Nephron (organoid): ENCODE measurements at regions not wholly inside any gene's neighbourhood (a gene's known extent, or its start where the extent isn't known, plus 50 kb on each side); places are given as distances from the start of the nearest gene placed in this dataset.
A peak's percentile ranks its signal among the peaks of the same experiment; 100 is the strongest.

Experiments
- H3K27ac Mint-ChIP-seq, 3 experiments: 2 replicates each; pipeline ENCODE4 v1.8.0; 2020; ENCODE audit warnings: mixed read lengths in 3 of 3, mild to moderate bottlenecking in 2 of 3, moderate library complexity in 1 of 3
- H3K27me3 Mint-ChIP-seq: 2 replicates; pipeline ENCODE4 v1.8.0; 2021; ENCODE audit warnings: low read depth, mild to moderate bottlenecking, moderate library complexity, mixed read lengths
- H3K36me3 Mint-ChIP-seq: 2 replicates; pipeline ENCODE4 v1.8.0; 2020; ENCODE audit warnings: low read depth, mixed read lengths
- H3K4me1 Mint-ChIP-seq: 2 replicates; pipeline ENCODE4 v1.8.0; 2020; ENCODE audit warnings: mixed read lengths
- H3K4me3 Mint-ChIP-seq, 3 experiments: 2 replicates each; pipeline ENCODE4 v1.8.0; 2020; ENCODE audit warnings: mild to moderate bottlenecking in 3 of 3, mixed read lengths in 3 of 3, moderate library complexity in 2 of 3
- H3K9me3 Mint-ChIP-seq: 2 replicates; pipeline ENCODE4 v1.8.0; 2020; ENCODE audit warnings: mixed read lengths
- TF ChIP-seq, protein P1 (sequence below), 3 experiments: fragments of 200-600 bp; sonication (generic); IDR thresholded peaks; one replicate each; pipeline ENCODE4 v1.5.0; 2021; ENCODE audit warnings: antibody characterized with exemption in 3 of 3; ENCODE audit not compliant: unreplicated experiment in 3 of 3

DNA sequence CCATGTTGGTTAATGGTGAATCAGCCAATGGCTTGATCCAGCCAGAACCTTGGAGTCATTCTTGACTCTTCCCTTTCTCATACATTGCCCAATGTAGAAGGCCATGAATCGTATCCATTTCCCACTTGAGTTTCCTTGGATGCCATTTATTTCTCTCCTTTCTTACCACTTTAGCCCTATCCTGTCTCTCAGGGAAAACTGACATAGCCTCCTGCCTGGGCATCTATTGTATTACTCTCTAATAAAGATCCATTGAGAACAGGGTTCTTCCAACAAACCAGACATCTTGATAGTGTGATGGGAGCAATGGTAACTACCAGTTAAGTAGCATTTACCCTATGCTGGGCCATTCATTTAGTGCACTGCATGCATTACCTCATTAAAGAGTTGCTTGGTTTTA lies 104.2 kb upstream of the CDH11 start:
- H3K4me1 Mint-ChIP-seq: peaks cover 18% of the 10 kb centered on the region
- H3K27ac Mint-ChIP-seq: no peak overlapping the region
- TF ChIP-seq, protein P1, sequence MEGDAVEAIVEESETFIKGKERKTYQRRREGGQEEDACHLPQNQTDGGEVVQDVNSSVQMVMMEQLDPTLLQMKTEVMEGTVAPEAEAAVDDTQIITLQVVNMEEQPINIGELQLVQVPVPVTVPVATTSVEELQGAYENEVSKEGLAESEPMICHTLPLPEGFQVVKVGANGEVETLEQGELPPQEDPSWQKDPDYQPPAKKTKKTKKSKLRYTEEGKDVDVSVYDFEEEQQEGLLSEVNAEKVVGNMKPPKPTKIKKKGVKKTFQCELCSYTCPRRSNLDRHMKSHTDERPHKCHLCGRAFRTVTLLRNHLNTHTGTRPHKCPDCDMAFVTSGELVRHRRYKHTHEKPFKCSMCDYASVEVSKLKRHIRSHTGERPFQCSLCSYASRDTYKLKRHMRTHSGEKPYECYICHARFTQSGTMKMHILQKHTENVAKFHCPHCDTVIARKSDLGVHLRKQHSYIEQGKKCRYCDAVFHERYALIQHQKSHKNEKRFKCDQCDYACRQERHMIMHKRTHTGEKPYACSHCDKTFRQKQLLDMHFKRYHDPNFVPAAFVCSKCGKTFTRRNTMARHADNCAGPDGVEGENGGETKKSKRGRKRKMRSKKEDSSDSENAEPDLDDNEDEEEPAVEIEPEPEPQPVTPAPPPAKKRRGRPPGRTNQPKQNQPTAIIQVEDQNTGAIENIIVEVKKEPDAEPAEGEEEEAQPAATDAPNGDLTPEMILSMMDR (IDR thresholded peaks at IDR 0.05; ENCODE audit: unreplicated experiment in 3 of 3): no peak
- H3K27me3 Mint-ChIP-seq: peaks cover 11% of the 10 kb centered on the region
- no peaks in the 10 kb centered on the region for H3K36me3 Mint-ChIP-seq
- no peak overlapping the region for H3K4me3 Mint-ChIP-seq
- no peaks in the 10 kb centered on the region for H3K9me3 Mint-ChIP-seq

GRCh38 chr16:65225488-65225887 lies 103.6 kb upstream of the CDH11 start:
- Mint-ChIP-seq H3K36me3 (no peaks in the 10 kb centered on the region), H3K9me3 (no peaks in the 10 kb centered on the region), H3K4me1 (peaks cover 18% of the 10 kb centered on the region), H3K27me3 (peaks cover 14% of the 10 kb centered on the region), H3K4me3 (no peak overlapping the region), H3K27ac (no peak overlapping the region)
- TF ChIP-seq, protein P1 (IDR thresholded peaks at IDR 0.05; ENCODE audit: unreplicated experiment in 3 of 3): no peak

DNA sequence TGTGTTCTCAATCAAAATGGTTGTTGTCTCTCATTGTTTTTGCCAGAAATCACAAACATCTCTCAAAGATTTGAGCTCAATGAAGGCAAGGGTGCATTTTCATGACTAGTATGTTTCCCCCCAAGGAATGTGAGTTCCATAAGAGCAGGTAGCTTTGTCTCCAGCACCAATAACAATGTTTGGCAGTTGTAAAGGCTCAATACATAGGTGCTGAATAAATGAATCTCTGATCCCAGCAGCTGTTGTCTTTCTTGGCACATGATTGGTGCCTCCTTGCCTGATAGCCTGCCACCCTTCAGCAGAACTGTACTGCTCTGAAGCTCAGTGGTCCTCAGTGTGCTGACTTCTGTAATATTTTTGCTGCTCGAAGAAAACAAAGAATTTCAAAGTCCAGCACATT lies 103.1 kb upstream of the CDH11 start:
- Mint-ChIP-seq H3K4me1 (peaks cover 18% of the 10 kb centered on the region), H3K4me3 (no peak overlapping the region), H3K27ac (no peak overlapping the region), H3K9me3 (no peaks in the 10 kb centered on the region), H3K27me3 (peaks cover 15% of the 10 kb centered on the region), H3K36me3 (no peaks in the 10 kb centered on the region)
- TF ChIP-seq, protein P1 (IDR thresholded peaks at IDR 0.05; ENCODE audit: unreplicated experiment in 3 of 3): no peak

GRCh38 chr16:65224471-65224870 lies 102.6 kb upstream of the CDH11 start:
- Mint-ChIP-seq H3K9me3 (no peaks in the 10 kb centered on the region), H3K36me3 (no peaks in the 10 kb centered on the region), H3K27ac (no peak overlapping the region), H3K27me3 (peaks cover 15% of the 10 kb centered on the region), H3K4me1 (peaks cover 18% of the 10 kb centered on the region), H3K4me3 (no peak overlapping the region)
- TF ChIP-seq, protein P1 (IDR thresholded peaks at IDR 0.05; ENCODE audit: unreplicated experiment in 3 of 3): no peak

- no peaks in the 10 kb centered on the region for H3K9me3 Mint-ChIP-seq
- no peak overlapping the region for H3K4me3 Mint-ChIP-seq
- no peaks in the 10 kb centered on the region for H3K36me3 Mint-ChIP-seq
- peaks cover 9% of the 10 kb centered on the region for H3K27me3 Mint-ChIP-seq
- TF ChIP-seq, protein P1 (IDR thresholded peaks at IDR 0.05; ENCODE audit: unreplicated experiment in 3 of 3): no peak
- H3K27ac Mint-ChIP-seq: peak overlapping the region in 2 of 3 experiments; percentile 50 to 60
- H3K4me1 Mint-ChIP-seq: peaks cover 10% of the 10 kb centered on the region
These were observed 101.5 kb upstream of the CDH11 start for GRCh38 chr16:65223335-65223734.

- Mint-ChIP-seq H3K4me1 (peaks cover 10% of the 10 kb centered on the region), H3K4me3 (no peak overlapping the region), H3K27ac (peak overlapping the region in 2 of 3 experiments; percentile 50 to 60), H3K9me3 (no peaks in the 10 kb centered on the region), H3K27me3 (peaks cover 4% of the 10 kb centered on the region), H3K36me3 (no peaks in the 10 kb centered on the region)
- TF ChIP-seq, protein P1 (IDR thresholded peaks at IDR 0.05; ENCODE audit: unreplicated experiment in 3 of 3): no peak
These were observed 100.7 kb upstream of the CDH11 start for GRCh38 chr16:65222536-65222935.
